ENCODE measurements at regions not wholly inside any gene's neighbourhood (a gene's known extent, or its start where the extent isn't known, plus 50 kb on each side); places are given as distances from the start of the nearest gene placed in this dataset.

- DNase-seq (ENCODE audit: extremely low spot score): no peak
- CTCF ChIA-PET: no interaction called here
- TF ChIP-seq FOXK2 (IDR thresholded peaks at IDR 0.05) (no peak), TARDBP (IDR thresholded peaks at IDR 0.05) (no peak), SP1 (IDR thresholded peaks at IDR 0.05) (no peak), LEF1 (IDR thresholded peaks at IDR 0.05; ENCODE audit: borderline replicate concordance) (no peak), ARNT (IDR thresholded peaks at IDR 0.05) (no peak), FOXA1 (IDR thresholded peaks at IDR 0.05) (no peak), HDGF (IDR thresholded peaks at IDR 0.05; ENCODE audit: borderline replicate concordance) (no peak), ELF4 (IDR thresholded peaks at IDR 0.05) (no peak), SUZ12 (IDR thresholded peaks at IDR 0.05) (no peak), BHLHE40 (IDR thresholded peaks at IDR 0.05; ENCODE audit: borderline replicate concordance) (no peak), FOXM1 (IDR thresholded peaks at IDR 0.05; ENCODE audit: borderline replicate concordance) (no peak), L3MBTL2 (conservative IDR thresholded peaks at IDR 0.05) (no peak), CTBP1 (IDR thresholded peaks at IDR 0.05; ENCODE audit: borderline replicate concordance) (no peak), PKNOX1 (IDR thresholded peaks at IDR 0.05) (no peak), NFRKB (IDR thresholded peaks at IDR 0.05) (no peak), ZNF384 (IDR thresholded peaks at IDR 0.05) (no peak)
- POLR2A ChIA-PET: no interaction called here
Observed at GRCh38 chr6:79313254-79313653, 78.8 kb upstream of the HMGN3 start.

GRCh38 chr6:79307321-79308036 is 73.0 kb upstream of the HMGN3 start:
- CTCF ChIA-PET: no interaction called here
- no peak for DNase-seq (ENCODE audit: extremely low spot score)
- TF ChIP-seq FOXK2 (IDR thresholded peaks at IDR 0.05): no peak
- no peak for TF ChIP-seq HDGF (IDR thresholded peaks at IDR 0.05; ENCODE audit: borderline replicate concordance)
- TF ChIP-seq BHLHE40 (IDR thresholded peaks at IDR 0.05; ENCODE audit: borderline replicate concordance): no peak
- TF ChIP-seq PKNOX1 (IDR thresholded peaks at IDR 0.05): no peak
- no peak for TF ChIP-seq TARDBP (IDR thresholded peaks at IDR 0.05)
- no peak for TF ChIP-seq CTBP1 (IDR thresholded peaks at IDR 0.05; ENCODE audit: borderline replicate concordance)
- POLR2A ChIA-PET: no interaction called here

- POLR2A ChIA-PET: no interaction called here
- no peak for DNase-seq (ENCODE audit: extremely low spot score)
- no peak for TF ChIP-seq FOXA1 (IDR thresholded peaks at IDR 0.05)
- TF ChIP-seq ZNF384 (IDR thresholded peaks at IDR 0.05): no peak
- no peak for TF ChIP-seq SUZ12 (IDR thresholded peaks at IDR 0.05)
- TF ChIP-seq FOXK2 (IDR thresholded peaks at IDR 0.05): no peak
- no peak for TF ChIP-seq HDGF (IDR thresholded peaks at IDR 0.05; ENCODE audit: borderline replicate concordance)
- no peak for TF ChIP-seq TARDBP (IDR thresholded peaks at IDR 0.05)
- CTCF ChIA-PET: no interaction called here
Observed at GRCh38 chr6:79305020-79305419, 70.5 kb upstream of the HMGN3 start.

- no peak for DNase-seq (ENCODE audit: extremely low spot score)
- ChIA-PET CTCF (no interaction called here), POLR2A (no interaction called here)
- TF ChIP-seq TARDBP (IDR thresholded peaks at IDR 0.05): no peak
- TF ChIP-seq CTBP1 (IDR thresholded peaks at IDR 0.05; ENCODE audit: borderline replicate concordance): no peak
- no peak for TF ChIP-seq SUZ12 (IDR thresholded peaks at IDR 0.05)
- no peak for TF ChIP-seq ARNT (IDR thresholded peaks at IDR 0.05)
Observed at GRCh38 chr6:79302341-79302740, 67.9 kb upstream of the HMGN3 start.

- no peak for DNase-seq (ENCODE audit: extremely low spot score)
- POLR2A ChIA-PET: no interaction called here
- TF ChIP-seq FOXA1 (IDR thresholded peaks at IDR 0.05): no peak
- TF ChIP-seq SP1 (IDR thresholded peaks at IDR 0.05): no peak
- no peak for TF ChIP-seq FOXM1 (IDR thresholded peaks at IDR 0.05; ENCODE audit: borderline replicate concordance)
- no peak for TF ChIP-seq SUZ12 (IDR thresholded peaks at IDR 0.05)
- no peak for TF ChIP-seq L3MBTL2 (conservative IDR thresholded peaks at IDR 0.05)
- no peak for TF ChIP-seq PKNOX1 (IDR thresholded peaks at IDR 0.05)
- TF ChIP-seq HDGF (IDR thresholded peaks at IDR 0.05; ENCODE audit: borderline replicate concordance): no peak
- no peak for TF ChIP-seq CTBP1 (IDR thresholded peaks at IDR 0.05; ENCODE audit: borderline replicate concordance)
- no peak for TF ChIP-seq FOXK2 (IDR thresholded peaks at IDR 0.05)
- no peak for TF ChIP-seq LEF1 (IDR thresholded peaks at IDR 0.05; ENCODE audit: borderline replicate concordance)
- CTCF ChIA-PET: no interaction called here
Observed at GRCh38 chr6:79301290-79301689, 66.8 kb upstream of the HMGN3 start.

GRCh38 chr6:79296211-79296610 is 61.7 kb upstream of the HMGN3 start:
- DNase-seq (ENCODE audit: extremely low spot score): no peak
- POLR2A ChIA-PET: no interaction called here
- TF ChIP-seq SUZ12 (IDR thresholded peaks at IDR 0.05) (no peak), LEF1 (IDR thresholded peaks at IDR 0.05; ENCODE audit: borderline replicate concordance) (no peak), L3MBTL2 (conservative IDR thresholded peaks at IDR 0.05) (no peak), PKNOX1 (IDR thresholded peaks at IDR 0.05) (no peak), FOXM1 (IDR thresholded peaks at IDR 0.05; ENCODE audit: borderline replicate concordance) (no peak), FOXA1 (IDR thresholded peaks at IDR 0.05) (no peak), HDGF (IDR thresholded peaks at IDR 0.05; ENCODE audit: borderline replicate concordance) (no peak), TARDBP (IDR thresholded peaks at IDR 0.05) (no peak), ZNF384 (IDR thresholded peaks at IDR 0.05) (no peak), CTBP1 (IDR thresholded peaks at IDR 0.05; ENCODE audit: borderline replicate concordance) (no peak), SP1 (IDR thresholded peaks at IDR 0.05) (no peak), BHLHE40 (IDR thresholded peaks at IDR 0.05; ENCODE audit: borderline replicate concordance) (no peak), FOXK2 (IDR thresholded peaks at IDR 0.05) (no peak), ELF4 (IDR thresholded peaks at IDR 0.05) (no peak), NFRKB (IDR thresholded peaks at IDR 0.05) (no peak), ARNT (IDR thresholded peaks at IDR 0.05) (no peak)
- CTCF ChIA-PET: no interaction called here
